ENCODE measurements at regions not wholly inside any gene's neighbourhood (a gene's known extent, or its start where the extent isn't known, plus 50 kb on each side); places are given as distances from the start of the nearest gene placed in this dataset.
"Not testable (repeated sequence)": the region's sequence is repeated elsewhere in the genome, so short reads cannot be mapped to it uniquely, and the experiment has no call there.

DNA sequence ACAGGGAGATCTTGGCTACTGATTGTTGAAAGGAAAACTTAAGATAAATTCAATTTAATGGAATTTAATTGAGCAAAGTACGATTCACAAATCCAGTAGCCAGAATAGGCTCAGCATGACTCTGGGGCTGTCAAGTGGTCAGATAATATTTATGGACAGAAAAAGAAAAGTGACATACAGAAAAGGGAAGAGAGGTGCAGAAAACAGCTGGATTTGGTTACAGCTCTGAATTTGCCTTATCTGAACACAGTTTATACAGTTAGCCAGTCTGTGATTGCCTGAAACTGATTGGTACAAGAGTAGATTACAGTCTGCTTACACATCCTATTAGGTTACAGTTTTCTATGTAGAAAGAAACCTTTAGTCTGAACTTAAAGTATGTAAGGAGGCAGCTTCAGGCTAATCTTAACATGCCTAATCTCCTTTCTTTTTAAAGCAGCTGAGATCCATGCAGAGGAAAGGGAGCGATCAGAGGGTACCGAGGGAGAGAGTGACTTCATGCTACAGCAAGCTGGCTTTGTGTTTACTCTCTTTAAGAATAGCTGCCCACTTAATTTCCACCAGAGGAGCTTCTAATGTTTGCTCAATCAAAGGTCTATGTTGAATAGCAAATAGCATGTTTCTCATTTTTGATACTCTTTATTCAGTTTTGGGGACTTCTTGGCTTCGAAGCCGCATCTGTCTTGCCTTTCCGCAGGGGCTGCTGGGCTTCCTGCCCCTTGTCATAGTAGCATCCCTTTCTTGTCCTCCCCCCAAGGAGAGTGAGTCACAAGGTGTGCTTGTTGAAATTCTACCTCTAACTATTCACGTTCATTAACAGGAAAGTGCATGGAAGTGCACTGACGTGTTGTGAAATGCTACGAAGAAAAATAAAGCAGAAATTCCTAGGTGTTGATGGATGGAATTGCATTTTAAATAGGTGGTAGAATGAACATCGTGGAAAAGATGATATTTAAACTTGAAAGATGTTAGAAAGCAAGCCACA is 761.2 kb downstream of the TAF11L14 start:
- TF ChIP-seq, protein P1, sequence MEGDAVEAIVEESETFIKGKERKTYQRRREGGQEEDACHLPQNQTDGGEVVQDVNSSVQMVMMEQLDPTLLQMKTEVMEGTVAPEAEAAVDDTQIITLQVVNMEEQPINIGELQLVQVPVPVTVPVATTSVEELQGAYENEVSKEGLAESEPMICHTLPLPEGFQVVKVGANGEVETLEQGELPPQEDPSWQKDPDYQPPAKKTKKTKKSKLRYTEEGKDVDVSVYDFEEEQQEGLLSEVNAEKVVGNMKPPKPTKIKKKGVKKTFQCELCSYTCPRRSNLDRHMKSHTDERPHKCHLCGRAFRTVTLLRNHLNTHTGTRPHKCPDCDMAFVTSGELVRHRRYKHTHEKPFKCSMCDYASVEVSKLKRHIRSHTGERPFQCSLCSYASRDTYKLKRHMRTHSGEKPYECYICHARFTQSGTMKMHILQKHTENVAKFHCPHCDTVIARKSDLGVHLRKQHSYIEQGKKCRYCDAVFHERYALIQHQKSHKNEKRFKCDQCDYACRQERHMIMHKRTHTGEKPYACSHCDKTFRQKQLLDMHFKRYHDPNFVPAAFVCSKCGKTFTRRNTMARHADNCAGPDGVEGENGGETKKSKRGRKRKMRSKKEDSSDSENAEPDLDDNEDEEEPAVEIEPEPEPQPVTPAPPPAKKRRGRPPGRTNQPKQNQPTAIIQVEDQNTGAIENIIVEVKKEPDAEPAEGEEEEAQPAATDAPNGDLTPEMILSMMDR (IDR thresholded peaks at IDR 0.05; ENCODE audit: poor library complexity), result no peak
- TF ChIP-seq EZH2 (IDR thresholded peaks at IDR 0.05; ENCODE audit: borderline replicate concordance), result no peak
- no peak for TF ChIP-seq EZH2phosphoT487 (IDR thresholded peaks at IDR 0.05; ENCODE audit: low read depth, severe bottlenecking, unreplicated experiment)
- DNase-seq (ENCODE audit: low spot score), result no peak
- no peaks in the 10 kb centered on the region for H3K79me2 ChIP-seq

DNA sequence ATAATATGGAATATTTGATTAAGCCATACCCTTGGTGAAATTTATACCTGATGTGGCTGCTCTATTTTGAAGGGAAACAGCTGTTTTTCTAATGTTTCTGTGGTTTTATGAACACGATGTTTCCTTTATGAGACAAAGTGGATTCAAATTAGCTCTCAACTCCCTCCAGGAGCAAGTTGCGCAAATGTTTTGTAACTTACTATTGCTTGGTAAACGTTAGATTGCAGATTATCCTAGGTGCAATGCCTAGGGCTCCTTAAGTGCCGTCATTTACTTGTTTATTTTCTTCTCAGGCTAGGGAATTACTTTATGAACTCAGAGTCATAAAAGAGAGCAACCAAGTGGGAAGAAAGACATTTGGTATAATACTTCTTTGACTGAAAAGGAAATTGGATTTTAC is 763.1 kb downstream of the TAF11L14 start:
- Histone ChIP-seq H2AFZ (no peak overlapping the region), H3K36me3 (replicated peaks; ENCODE audit: insufficient read depth, low read depth) (no peaks in the 10 kb centered on the region), H3K79me2 (no peaks in the 10 kb centered on the region), H3K4me3 (no peak overlapping the region), H4K20me1 (ENCODE audit: insufficient read depth, poor library complexity, severe bottlenecking) (no peaks in the 10 kb centered on the region), H3K27ac (no peak overlapping the region), H3K9me3 (ENCODE audit: low read depth) (no peaks in the 10 kb centered on the region), H3K27me3 (no peaks in the 10 kb centered on the region), H3K9me2 (replicated peaks; ENCODE audit: insufficient read depth) (no peaks in the 10 kb centered on the region), H3K4me2 (peak overlapping the region; percentile 1), H3K4me1 (ENCODE audit: insufficient read depth) (peaks cover 11% of the 10 kb centered on the region)
- WGBS (ENCODE audit: low lambda C conversion rate, missing lambda C conversion rate), result 25% methylated on average over 4 of the region's 4 CpGs
- peak; percentile 64 for TF ChIP-seq EZH2phosphoT487 (IDR thresholded peaks at IDR 0.05; ENCODE audit: low read depth, severe bottlenecking, unreplicated experiment)
- TF ChIP-seq, protein P1 (IDR thresholded peaks at IDR 0.05; ENCODE audit: poor library complexity), result no peak
- peak; percentile 35 for DNase-seq (ENCODE audit: low spot score)

More for the DNA sequence above, 761.2 kb downstream of the TAF11L14 start:
- 65% methylated on average over 10 of the region's 10 CpGs for WGBS (ENCODE audit: low lambda C conversion rate, missing lambda C conversion rate)
- Histone ChIP-seq H3K27ac (no peak overlapping the region), H3K4me1 (ENCODE audit: insufficient read depth) (peaks cover 11% of the 10 kb centered on the region), H3K4me3 (no peak overlapping the region), H2AFZ (no peak overlapping the region), H3K9me3 (ENCODE audit: low read depth) (no peaks in the 10 kb centered on the region), H3K36me3 (replicated peaks; ENCODE audit: insufficient read depth, low read depth) (no peaks in the 10 kb centered on the region), H3K4me2 (peak overlapping the region; percentile 4), H3K27me3 (no peaks in the 10 kb centered on the region), H3K9me2 (replicated peaks; ENCODE audit: insufficient read depth) (no peaks in the 10 kb centered on the region), H4K20me1 (ENCODE audit: insufficient read depth, poor library complexity, severe bottlenecking) (no peaks in the 10 kb centered on the region)

DNA sequence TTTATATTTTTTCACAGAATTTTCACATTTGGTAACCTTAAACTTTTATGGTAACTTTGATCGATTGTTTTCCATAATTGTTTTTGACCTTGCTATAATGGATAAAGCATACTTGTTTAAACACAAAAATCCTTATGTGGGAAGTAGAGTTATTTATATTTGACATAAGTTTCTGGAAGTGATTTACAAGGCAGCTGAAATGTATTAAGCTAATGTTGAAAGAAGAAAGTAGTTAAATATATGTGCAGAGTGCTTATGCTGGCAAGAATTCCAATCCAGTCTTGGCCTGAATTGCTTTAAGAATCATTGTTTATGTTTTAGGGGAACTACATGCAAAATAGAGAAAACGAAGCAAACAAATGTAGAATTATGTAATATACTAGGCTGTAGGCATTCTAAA is 763.6 kb downstream of the TAF11L14 start:
- Histone ChIP-seq H4K20me1 (ENCODE audit: insufficient read depth, poor library complexity, severe bottlenecking) (no peaks in the 10 kb centered on the region), H3K27me3 (no peaks in the 10 kb centered on the region), H3K79me2 (no peaks in the 10 kb centered on the region), H3K4me1 (ENCODE audit: insufficient read depth) (peaks cover 11% of the 10 kb centered on the region), H3K9me2 (replicated peaks; ENCODE audit: insufficient read depth) (no peaks in the 10 kb centered on the region), H3K4me2 (peak overlapping the region; percentile 1), H3K27ac (no peak overlapping the region), H2AFZ (no peak overlapping the region), H3K9me3 (ENCODE audit: low read depth) (no peaks in the 10 kb centered on the region), H3K36me3 (replicated peaks; ENCODE audit: insufficient read depth, low read depth) (no peaks in the 10 kb centered on the region), H3K4me3 (no peak overlapping the region)
- WGBS (ENCODE audit: low lambda C conversion rate, missing lambda C conversion rate), result 57% methylated on average over 2 of the region's 2 CpGs
- DNase-seq (ENCODE audit: low spot score), result no peak
- no peak for TF ChIP-seq EZH2 (IDR thresholded peaks at IDR 0.05; ENCODE audit: borderline replicate concordance)
- TF ChIP-seq, protein P1 (IDR thresholded peaks at IDR 0.05; ENCODE audit: poor library complexity), result no peak
- no peak for TF ChIP-seq EZH2phosphoT487 (IDR thresholded peaks at IDR 0.05; ENCODE audit: low read depth, severe bottlenecking, unreplicated experiment)

DNA sequence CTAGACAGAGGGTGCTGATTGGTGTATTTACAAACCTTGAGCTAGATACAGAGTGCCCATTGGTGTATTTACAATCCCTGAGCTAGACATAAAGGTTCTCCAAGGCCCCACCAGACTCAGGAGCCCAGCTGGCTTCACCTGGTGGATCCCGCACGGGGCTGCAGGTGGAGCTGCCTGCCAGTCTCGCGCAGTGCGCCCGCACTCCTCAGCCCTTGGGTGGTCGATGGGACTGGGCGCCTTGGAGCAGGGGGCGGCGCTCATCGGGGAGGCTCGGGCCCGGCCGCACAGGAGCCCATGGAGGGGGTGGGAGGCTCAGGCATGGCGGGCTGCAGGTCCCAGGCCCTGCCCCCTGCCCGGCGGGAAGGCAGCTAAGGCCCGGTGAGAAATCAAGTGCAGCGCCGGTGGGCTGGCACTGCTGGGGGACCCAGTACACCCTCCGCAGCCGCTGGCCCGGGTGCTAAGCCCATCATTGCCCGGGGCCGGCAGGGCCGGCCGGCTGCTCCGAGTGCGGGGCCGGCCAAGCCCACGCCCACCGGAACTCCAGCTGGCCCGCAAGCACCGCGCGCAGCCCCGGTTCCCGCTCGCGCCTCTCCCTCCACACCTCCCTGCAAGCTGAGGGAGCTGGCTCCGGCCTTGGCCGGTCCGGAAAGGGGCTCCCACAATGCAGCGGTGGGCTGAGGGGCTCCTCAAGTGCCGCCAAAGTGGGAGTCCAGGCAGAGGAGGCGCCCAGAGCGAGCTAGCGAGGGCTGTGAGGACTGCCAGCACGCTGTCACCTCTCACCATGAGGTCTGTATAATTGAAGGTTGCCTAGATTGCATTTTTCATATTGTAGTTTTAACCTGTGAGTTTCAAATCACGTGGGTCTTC is 765.4 kb downstream of the TAF11L14 start:
- not testable (repeated sequence) for H3K79me2 ChIP-seq, H3K27ac ChIP-seq

More for the DNA sequence above, 765.4 kb downstream of the TAF11L14 start:
- H3K36me3 ChIP-seq (replicated peaks; ENCODE audit: insufficient read depth, low read depth); H3K27me3 ChIP-seq; H2AFZ ChIP-seq; H4K20me1 ChIP-seq (ENCODE audit: insufficient read depth, poor library complexity, severe bottlenecking); DNase-seq (ENCODE audit: low spot score); H3K4me3 ChIP-seq; H3K4me2 ChIP-seq; H3K9me2 ChIP-seq (replicated peaks; ENCODE audit: insufficient read depth); H3K9me3 ChIP-seq (ENCODE audit: low read depth): not testable (repeated sequence)
- peaks cover 11% of the 10 kb centered on the region for H3K4me1 ChIP-seq (ENCODE audit: insufficient read depth)
- WGBS (ENCODE audit: low lambda C conversion rate, missing lambda C conversion rate), result 94% methylated on average over 46 of the region's 50 CpGs
